ENCODE measurements at regions not wholly inside any gene's neighbourhood (a gene's known extent, or its start where the extent isn't known, plus 50 kb on each side); places are given as distances from the start of the nearest gene placed in this dataset.
"Not testable (repeated sequence)": the region's sequence is repeated elsewhere in the genome, so short reads cannot be mapped to it uniquely, and the experiment has no call there.

DNA sequence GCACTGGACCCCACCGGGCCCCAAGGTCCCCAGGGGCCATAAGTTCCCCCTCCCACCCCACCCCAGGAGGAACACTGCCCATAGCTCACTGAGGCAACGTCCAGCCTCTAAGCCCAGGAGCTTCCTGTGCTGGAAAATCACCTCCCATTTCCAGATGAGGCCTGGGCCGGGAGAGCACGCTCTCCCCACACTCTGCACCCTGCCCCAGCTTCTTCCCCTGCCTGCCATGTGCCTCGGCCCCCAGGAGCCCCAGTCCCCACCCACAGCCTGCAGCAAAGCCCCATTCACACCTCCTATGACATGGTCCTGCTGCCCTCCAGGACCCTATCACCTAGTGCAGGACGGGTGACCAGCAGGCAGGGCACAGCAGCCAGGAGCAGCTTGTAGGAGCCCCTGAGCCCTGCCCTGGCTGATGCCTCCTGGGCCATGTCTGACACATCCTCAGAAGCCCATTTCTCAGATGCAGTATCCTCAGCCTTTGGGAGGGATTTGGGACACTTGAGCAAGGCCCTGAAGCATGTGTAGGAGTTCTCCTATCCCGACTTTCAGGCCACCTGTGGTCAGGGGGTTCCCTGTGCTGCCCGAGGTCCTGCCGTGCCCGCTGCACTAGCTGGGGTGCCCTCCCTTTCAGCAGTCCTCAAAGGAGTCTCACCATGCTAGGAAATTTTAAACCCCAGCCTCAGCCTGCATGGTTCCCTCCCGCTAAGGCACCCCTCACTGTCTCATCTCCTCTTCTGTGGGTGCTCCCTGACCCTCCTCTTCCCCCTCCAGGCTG lies 119.4 kb upstream of the FOXD4L5 start:
- no peak overlapping the region for H3K4me3 ChIP-seq (replicated peaks; ENCODE audit: low read depth, low read length)
- TF ChIP-seq, protein P1, sequence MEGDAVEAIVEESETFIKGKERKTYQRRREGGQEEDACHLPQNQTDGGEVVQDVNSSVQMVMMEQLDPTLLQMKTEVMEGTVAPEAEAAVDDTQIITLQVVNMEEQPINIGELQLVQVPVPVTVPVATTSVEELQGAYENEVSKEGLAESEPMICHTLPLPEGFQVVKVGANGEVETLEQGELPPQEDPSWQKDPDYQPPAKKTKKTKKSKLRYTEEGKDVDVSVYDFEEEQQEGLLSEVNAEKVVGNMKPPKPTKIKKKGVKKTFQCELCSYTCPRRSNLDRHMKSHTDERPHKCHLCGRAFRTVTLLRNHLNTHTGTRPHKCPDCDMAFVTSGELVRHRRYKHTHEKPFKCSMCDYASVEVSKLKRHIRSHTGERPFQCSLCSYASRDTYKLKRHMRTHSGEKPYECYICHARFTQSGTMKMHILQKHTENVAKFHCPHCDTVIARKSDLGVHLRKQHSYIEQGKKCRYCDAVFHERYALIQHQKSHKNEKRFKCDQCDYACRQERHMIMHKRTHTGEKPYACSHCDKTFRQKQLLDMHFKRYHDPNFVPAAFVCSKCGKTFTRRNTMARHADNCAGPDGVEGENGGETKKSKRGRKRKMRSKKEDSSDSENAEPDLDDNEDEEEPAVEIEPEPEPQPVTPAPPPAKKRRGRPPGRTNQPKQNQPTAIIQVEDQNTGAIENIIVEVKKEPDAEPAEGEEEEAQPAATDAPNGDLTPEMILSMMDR (IDR thresholded peaks at IDR 0.05; ENCODE audit: low read depth, low read length, missing control alignments) = no peak
- no peak for DNase-seq (ENCODE audit: extremely low read depth, low read depth)

DNA sequence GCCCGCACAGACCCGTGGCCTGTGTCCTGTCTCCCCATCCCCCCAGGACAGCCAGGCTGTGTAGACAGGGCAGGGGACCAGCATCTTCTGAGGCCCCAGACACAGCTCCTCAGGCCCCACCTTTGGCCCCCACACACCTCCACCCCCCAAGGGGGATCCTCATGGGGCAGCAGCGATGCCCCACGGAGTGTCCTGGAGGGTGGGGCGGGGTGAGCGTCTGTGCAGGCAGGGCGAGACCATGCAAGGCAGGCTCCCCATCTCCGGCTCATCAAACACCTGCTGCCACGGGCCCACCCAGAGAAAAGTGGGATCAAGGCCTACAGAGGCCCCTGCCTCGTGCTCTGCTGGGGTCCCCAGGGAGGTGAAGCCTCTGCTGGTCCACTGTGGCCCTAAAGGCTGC lies 118.7 kb upstream of the FOXD4L5 start:
- TF ChIP-seq, protein P1 (IDR thresholded peaks at IDR 0.05; ENCODE audit: low read depth, low read length, missing control alignments) = no peak

DNA sequence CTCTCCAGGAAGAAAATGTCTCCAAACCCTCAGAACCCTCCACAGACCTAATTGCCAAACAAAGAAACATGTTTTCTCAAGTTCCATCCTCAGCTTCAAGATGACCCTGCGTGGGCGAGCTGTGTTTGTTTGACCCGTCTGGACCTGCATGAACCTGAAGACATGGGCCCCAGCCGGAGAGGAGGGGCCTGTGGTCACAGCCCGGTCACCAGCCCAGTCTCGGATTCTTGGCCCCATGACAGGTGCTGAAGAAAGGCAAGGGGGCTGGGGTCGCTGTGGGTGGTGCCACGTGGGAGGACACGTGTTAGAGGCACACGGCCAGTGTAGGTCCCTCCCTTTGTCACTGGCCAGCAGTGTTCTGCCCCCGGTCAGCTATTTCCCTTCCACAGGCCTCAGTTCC lies 118.1 kb upstream of the FOXD4L5 start:
- not testable (repeated sequence) for H3K4me3 ChIP-seq (replicated peaks; ENCODE audit: low read depth, low read length); DNase-seq (ENCODE audit: extremely low read depth, low read depth)

More for the DNA sequence above, 118.7 kb upstream of the FOXD4L5 start:
- DNase-seq (ENCODE audit: extremely low read depth, low read depth) = no peak
- no peak overlapping the region for H3K4me3 ChIP-seq (replicated peaks; ENCODE audit: low read depth, low read length)

DNA sequence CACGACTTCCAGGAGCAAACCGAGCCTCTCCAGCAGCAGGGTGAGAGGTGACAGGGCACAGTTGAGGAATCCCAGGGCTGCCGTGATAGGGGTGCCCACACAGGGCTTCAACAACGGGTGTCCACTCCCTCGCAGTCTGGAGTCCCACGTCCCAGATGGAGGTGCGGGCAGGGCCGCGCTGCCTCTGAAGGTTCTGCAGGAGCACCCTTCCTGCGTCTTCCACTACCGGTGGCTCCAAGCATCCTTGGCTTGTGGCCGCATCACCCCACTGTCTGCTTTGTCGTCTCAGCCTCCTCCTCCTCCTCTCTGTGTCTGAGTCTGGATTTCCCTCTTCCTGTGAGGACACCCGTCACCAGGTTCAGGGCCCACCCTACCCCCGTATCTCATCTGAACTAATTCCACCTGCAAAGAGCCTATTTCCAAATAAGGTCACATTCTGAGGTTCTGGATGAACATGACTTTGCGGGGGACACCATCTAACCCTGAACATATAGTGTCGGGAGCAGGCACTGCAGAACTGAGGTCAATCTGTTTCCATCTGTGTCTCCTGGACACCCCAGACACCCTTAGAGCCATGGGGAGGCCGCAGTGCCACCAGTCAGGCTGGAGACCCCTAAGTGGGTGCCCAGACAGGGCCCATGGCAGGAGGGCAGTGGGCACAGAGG lies 117.3 kb upstream of the FOXD4L5 start:
- H3K4me3 ChIP-seq (replicated peaks; ENCODE audit: low read depth, low read length); DNase-seq (ENCODE audit: extremely low read depth, low read depth): not testable (repeated sequence)

DNA sequence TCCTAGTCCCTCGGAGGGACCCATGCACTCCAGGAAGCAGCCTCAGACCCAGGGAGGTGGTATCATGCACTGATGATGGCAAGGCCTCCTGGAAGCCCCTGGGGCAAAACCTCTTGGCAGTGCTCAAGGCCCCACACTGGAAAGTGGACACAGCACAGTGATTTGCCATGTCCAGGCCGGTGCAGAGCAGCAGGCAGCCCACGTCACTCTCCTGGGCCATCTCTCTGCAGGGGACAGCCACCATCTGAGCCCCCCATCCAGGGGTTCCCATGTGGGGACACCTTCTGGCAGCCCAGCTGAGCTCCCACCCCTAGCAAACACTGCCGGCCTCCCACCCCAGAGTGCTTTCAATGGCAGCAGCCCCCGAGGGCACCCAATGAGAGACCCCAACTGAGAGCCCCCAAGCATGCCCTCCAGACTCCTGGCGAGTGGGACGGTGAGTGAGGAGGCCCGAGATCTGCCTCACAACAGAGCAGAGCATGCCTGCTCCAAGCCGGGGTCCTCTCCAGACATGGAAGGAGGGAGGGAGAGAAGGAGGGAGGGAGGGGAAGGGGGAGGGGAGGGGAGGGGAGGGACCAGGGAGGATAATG lies 116.5 kb upstream of the FOXD4L5 start:
- not testable (repeated sequence) for DNase-seq (ENCODE audit: extremely low read depth, low read depth); H3K4me3 ChIP-seq (replicated peaks; ENCODE audit: low read depth, low read length)

DNA sequence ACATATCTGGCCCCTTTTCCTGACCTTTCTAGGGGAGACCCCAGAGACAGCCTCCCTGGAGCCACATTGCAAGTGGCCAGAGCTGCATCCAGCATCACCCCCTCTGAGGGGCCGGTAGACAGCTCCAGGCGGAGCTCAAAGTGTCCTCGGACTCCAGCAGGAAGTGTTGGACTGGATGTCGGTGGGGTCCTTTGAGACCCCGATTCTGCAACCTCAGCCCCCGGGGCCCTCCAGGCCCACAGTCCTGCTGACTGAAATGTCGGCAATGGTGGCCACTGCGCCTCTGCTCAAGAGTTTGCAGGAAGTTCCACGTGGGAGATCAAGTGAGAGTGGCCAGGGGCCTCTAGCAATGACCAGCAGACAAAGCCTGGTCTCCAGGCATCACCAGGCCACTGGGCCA lies 115.9 kb upstream of the FOXD4L5 start:
- TF ChIP-seq, protein P1 (IDR thresholded peaks at IDR 0.05; ENCODE audit: low read depth, low read length, missing control alignments) = no peak
- no peak for DNase-seq (ENCODE audit: extremely low read depth, low read depth)
- H3K4me3 ChIP-seq (replicated peaks; ENCODE audit: low read depth, low read length) = no peak overlapping the region

DNA sequence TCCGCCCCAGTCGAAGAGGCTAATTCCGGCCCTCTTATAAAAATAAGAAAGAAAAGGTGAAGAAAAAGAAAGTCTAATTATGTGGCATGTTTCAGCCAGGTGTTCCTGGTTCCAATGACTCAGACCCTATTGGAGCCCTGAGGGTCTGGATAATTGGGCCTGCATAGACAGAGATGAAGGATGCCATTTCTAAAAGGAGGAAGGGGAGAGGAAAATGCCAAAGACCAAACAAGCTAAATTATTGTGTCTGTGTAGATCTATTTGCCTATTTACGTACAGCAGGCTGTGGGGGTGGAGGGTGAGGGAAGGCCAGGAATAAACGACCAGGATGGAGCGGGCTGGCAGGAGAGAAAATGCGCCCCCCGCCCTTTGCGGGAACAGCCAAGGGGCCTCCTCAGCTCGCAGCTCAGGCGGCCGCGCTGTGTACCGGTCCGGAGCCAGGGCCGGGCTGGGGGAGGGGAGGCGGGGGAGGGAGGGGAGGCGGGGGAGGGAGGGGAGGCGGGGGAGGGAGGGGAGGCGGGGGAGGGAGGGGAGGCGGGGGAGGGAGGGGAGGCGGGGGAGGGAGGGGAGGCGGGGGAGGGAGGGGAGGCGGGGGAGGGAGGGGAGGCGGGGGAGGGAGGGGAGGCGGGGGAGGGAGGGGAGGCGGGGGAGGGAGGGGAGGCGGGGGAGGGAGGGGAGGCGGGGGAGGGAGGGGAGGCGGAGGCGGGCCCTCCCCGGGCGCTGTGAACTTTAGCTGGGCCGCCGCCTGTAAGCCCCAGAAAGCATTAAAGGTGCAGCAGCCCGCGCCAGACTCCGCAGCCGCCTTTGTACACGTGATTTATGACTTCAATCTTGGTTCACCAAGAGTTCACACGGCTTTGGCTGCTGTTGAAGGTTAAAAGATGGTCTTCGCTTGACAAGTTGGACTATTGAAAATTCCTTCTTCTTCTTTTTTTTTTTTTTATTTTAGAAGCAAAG lies 113.0 kb upstream of the FOXD4L5 start:
- H3K4me3 ChIP-seq (replicated peaks; ENCODE audit: low read depth, low read length); DNase-seq (ENCODE audit: extremely low read depth, low read depth): not testable (repeated sequence)

DNA sequence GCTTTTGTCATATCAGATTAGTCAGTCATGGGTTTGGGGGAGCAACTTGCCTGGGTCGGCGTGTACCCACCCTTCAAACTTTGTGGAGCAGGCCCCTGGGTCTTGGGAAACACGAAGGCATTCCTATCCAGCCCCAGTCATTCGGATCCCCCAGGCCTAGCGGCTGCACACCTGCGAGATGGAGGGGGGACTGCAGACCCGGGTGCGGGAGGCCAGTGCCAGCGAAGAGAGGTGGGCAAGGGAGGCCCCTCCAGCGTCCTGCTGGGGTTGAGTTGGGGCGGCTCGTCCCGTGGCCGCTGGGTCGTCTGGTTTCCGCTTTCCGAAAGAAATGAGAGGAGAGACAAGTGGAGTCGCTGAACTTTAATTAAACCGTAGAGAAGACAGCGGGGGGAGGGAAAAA lies 112.2 kb upstream of the FOXD4L5 start:
- H3K4me3 ChIP-seq (replicated peaks; ENCODE audit: low read depth, low read length); DNase-seq (ENCODE audit: extremely low read depth, low read depth): not testable (repeated sequence)

DNA sequence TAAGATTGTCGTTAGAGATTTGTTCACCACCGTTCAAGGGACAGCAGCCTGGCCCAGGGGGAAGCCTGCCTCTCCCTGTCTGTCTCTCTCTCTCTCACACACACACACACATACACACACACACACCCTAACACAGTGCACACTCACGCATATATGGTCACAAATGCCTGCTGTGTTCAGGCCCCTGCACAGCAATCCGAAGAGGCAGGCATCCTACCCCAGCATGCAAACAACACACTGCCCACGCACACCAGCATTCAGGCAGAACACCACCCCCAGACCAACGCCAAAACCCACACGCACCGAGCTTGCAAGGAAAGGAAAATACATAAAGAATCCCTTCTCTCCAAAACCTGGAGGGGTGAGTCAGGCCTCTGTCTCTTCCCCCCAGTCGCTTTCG lies 111.6 kb upstream of the FOXD4L5 start:
- not testable (repeated sequence) for DNase-seq (ENCODE audit: extremely low read depth, low read depth); H3K4me3 ChIP-seq (replicated peaks; ENCODE audit: low read depth, low read length)

DNA sequence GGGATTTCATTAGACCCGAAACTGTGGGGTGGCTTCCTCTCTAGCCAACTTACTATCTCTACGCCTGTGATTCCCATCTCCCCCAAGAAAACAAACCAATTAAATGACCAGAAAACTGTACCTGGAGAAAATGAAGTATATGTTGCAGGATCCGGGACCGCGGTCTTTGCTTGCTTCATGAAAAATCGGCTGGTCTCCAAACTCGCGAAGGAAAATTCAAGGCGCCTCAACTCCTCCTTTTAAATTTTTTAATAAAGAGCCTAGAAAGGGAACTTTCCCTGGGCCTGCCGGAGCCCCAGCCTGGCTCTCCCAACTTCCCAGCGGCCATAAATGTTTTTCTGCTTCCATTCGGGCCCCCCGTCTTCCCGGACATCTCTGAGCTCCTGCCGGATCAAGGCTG lies 110.8 kb upstream of the FOXD4L5 start:
- DNase-seq (ENCODE audit: extremely low read depth, low read depth) = not testable (repeated sequence)

DNA sequence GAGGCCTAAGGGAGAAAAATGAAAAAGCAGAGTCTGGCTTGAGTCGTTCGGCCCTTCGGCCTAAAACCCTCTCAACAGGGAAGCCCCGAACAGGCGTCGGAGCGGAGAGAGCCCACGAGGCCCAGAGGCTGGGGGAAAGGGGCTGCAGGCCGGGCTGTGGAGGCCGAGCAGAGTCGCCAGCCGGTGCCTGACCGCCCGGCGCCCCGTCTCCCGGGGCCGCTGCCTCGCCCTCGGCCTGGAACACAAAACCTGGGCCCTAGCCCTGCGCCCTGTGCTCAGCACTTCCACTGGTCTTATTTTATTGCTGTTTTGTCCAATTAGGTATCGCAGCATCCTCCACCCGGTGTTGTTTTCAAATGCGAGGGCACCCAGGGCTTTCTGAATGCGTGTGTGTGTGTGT lies 110.1 kb upstream of the FOXD4L5 start:
- not testable (repeated sequence) for DNase-seq (ENCODE audit: extremely low read depth, low read depth); H3K4me3 ChIP-seq (replicated peaks; ENCODE audit: low read depth, low read length)

More for the DNA sequence above, 110.8 kb upstream of the FOXD4L5 start:
- not testable (repeated sequence) for H3K4me3 ChIP-seq (replicated peaks; ENCODE audit: low read depth, low read length)

DNA sequence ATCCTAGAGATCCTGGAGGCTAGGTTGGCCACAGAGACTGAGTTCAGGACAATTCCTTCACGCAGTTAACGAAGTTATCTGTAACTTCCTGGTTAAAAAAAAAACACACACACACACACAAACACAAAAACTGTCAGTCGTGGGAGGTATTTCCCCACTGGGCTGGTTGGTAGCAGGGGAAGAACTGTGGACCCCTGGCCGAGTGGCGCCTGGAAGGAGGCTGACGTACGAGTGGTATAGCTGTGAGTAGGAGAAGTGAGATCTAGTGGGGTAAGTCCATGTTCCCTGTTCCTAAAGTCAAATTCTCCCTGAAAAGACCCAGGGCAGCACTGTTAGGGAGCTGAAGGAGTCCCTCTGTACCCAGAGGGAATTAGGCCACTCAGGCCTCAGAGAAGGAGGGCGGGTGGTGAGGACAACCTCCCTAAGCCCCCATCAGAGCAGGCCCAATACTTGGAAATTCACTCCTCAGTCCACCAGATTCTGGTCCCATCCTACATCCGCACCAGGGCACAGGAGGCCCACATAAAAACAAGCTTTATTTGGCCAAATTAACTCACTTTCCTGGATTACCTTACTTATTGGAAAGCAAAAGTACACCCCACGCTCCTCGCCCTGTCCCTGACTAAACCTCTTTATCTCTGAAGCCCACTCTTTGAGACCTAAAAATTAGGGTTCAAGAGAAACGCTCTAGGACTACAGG lies 108.3 kb upstream of the FOXD4L5 start:
- H3K4me3 ChIP-seq (replicated peaks; ENCODE audit: low read depth, low read length) = not testable (repeated sequence)

DNA sequence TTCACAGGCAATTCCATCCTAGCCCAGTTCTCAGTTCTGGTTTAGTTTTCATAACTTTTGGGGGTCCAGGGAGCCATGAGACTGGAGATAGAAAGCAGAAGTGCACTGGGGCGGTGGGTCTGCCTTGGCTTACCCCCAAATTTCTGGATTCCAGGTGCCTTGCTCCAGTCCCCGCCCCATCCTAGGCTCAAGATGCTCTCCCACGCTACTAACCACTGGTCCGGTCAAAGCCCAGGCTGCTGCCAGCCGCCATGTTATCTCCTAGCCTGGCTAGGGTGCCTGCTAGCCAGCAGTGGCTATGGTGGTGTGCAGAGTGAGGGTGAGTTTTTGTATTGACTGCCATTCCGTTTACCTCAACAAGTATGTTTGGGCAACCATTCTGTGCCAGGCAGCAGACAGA lies 107.6 kb upstream of the FOXD4L5 start:
- not testable (repeated sequence) for H3K4me3 ChIP-seq (replicated peaks; ENCODE audit: low read depth, low read length); DNase-seq (ENCODE audit: extremely low read depth, low read depth)

More for the DNA sequence above, 108.3 kb upstream of the FOXD4L5 start:
- not testable (repeated sequence) for DNase-seq (ENCODE audit: extremely low read depth, low read depth)

All from HFF-Myc (cell line).